ENCODE measurements at regions not wholly inside any gene's neighbourhood (a gene's known extent, or its start where the extent isn't known, plus 50 kb on each side); places are given as distances from the start of the nearest gene placed in this dataset.

DNA sequence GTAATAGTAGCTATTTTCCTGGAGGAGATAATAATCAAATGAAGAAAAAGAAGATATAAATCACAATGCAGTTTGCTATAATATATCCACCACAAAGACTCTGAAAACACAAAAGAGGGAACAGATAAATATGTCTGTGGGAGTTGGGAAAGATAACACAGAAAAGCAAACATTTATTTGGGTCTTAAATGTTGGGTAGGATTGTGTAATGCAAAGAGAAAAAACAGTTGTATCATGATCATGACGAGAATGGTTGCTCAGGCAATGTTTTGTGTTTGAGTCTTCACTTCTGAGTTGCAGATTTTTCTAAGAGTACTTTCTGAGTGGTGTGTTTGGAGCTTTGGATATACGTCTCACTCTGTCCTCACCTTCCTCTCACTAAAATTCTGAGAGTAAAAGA, 437.5 kb downstream of the TFEC start:
- no peak for DNase-seq (ENCODE audit: low read depth)
- no peak for TF ChIP-seq CTCF (conservative IDR thresholded peaks at IDR 0.05; ENCODE audit: low read depth, low read length)
- H3K4me3 ChIP-seq (ENCODE audit: low read depth, low read length), result no peak overlapping the region

DNA sequence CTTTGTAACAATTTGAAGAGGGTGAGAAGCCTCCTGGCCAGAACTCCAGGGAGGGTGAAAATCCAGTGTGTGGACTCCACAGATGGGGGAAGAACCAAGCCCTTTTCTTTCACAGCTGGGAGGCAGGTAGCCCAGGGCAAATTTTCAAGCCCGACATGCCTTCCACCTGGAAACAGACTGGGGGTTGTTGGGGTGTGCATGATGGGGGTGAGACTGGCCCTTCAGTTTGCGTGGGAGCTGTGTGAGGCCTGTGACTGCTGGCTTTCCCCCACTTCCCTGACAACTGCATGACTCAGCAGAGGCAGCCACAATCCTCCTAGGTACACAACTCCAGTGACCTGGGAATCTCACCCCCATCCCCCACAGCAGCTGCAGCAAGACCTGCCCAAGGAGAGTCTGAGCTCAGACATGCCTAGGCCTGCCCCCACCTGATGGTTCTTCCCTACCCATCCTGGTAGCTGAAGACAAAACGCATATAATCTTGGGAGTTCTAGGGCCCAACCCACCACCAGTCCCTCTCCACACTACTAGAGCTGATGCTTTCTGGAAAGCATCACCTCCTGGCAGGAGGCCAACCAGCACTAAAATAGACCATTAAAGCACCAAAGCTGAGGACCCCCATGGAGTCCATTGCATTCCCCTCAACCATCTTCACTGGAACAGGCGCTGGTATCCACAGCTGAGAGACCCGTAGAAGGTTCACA, 445.4 kb downstream of the TFEC start:
- TF ChIP-seq CTCF (conservative IDR thresholded peaks at IDR 0.05; ENCODE audit: low read depth, low read length), result no peak
- H3K4me3 ChIP-seq (ENCODE audit: low read depth, low read length), result no peak overlapping the region
- peak; percentile 4 for DNase-seq (ENCODE audit: low read depth)

- H3K4me3 ChIP-seq (ENCODE audit: low read depth, low read length), result no peak overlapping the region
- no peak for TF ChIP-seq CTCF (conservative IDR thresholded peaks at IDR 0.05; ENCODE audit: low read depth, low read length)
- no peak for DNase-seq (ENCODE audit: low read depth)
These were observed 447.6 kb downstream of the TFEC start for GRCh38 chr7:115582956-115583355.

- no peak overlapping the region for H3K4me3 ChIP-seq (ENCODE audit: low read depth, low read length)
- TF ChIP-seq CTCF (conservative IDR thresholded peaks at IDR 0.05; ENCODE audit: low read depth, low read length), result no peak
- no peak for DNase-seq (ENCODE audit: low read depth)
These were observed 452.0 kb downstream of the TFEC start for GRCh38 chr7:115578576-115578975.

DNA sequence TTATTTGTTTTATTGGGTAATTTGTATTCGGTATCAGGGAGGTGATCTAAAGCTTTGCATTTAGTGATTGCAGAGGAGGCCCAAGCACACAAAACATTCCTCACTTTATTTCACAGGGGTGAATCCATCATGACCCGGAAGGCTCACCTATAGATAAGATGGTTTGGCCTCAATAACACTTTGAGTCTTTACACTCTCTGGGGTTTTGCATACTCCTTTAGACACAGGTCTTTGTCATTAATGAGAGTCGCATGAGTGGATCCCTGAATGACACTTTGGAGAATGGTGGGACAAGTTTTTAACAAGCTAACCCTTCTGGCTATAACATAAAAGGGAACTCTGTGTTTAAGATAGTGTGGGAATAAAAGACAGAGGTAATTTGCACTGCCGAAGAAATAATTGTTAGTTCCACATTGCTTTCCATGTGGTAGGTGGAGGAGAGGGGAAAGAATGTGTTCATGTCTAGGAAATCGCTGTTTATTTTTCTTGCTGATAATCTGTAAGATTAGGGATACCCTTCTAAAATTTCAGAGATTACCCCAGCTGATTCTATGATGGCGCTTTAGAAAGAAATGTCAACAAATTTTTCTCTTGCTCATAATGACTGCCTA, 455.8 kb downstream of the TFEC start:
- no peak for DNase-seq (ENCODE audit: low read depth)
- no peak for TF ChIP-seq CTCF (conservative IDR thresholded peaks at IDR 0.05; ENCODE audit: low read depth, low read length)
- no peak overlapping the region for H3K4me3 ChIP-seq (ENCODE audit: low read depth, low read length)

- no peak for DNase-seq (ENCODE audit: low read depth)
- TF ChIP-seq CTCF (conservative IDR thresholded peaks at IDR 0.05; ENCODE audit: low read depth, low read length), result no peak
These were observed 458.5 kb downstream of the TFEC start for GRCh38 chr7:115572111-115572510.

More at GRCh38 chr7:115572111-115572510, 458.5 kb downstream of the TFEC start:
- H3K4me3 ChIP-seq (ENCODE audit: low read depth, low read length), result no peak overlapping the region
